Stimulated activated CD8-positive, alpha-beta memory T cell treated with anti-CD3 and anti-CD28 coated beads, Interleukin-4, amount 100 ng/mL, for 1 hour (primary cell): ENCODE measurements at regions not wholly inside any gene's neighbourhood (a gene's known extent, or its start where the extent isn't known, plus 50 kb on each side); places are given as distances from the start of the nearest gene placed in this dataset.
A peak's percentile ranks its signal among the peaks of the same experiment; 100 is the strongest.

Source experiments
- DNase-seq, 2 donors: peaks; one replicate each; pipeline ENCODE4 v3.0.0-alpha.2; 2020; ENCODE audit warnings: low read depth in 2 of 2, low spot score in 1 of 2

DNA sequence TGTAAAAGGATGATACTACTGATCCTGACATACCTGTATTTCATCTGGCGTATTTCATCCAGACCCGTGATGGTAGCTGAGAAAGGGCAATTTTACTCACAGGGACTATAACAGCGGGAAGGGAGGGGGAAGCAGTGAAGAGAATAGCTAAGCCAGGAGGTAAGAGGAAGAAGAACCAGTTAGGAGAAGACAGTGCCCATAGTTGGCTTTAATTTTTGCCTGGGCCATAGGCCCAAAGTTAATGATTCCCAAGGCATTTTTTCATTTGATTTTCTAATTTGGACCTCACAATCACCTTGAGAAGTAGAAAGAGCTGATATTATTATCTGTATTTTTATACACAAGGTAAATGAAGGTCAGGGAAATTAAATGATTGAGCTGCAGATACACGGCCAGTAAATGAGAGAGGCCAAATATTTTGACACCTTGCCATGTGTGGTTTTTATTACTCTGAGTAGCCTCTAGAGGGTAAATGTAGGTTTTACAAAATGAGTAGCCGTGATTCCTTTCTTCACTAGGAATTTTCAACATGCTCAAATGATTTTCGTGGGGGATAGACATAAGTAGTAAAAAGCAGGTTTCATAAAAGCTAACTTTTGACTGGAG lies 382.2 kb downstream of the FUT8 start:
- no peak for DNase-seq

DNA sequence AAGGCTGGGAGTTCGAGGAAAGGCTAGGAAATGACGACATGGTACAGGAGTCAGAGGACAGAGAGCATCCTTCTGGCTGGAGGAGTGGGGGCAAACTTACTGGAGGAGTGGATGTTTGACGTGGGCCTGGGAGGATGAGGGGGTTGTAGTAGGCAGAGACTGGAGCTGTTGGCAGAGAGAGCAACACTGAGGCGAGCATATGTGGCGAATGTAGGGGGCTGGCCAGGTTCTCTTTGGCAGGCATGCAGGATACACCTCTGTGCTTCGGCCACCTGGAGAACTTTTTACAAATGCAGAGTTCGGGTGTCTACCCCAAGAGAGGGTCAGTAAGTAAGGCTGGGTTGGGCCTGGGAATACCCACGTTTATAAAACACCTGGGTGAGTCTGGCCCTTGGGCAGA lies 385.7 kb downstream of the FUT8 start:
- DNase-seq = no peak

DNA sequence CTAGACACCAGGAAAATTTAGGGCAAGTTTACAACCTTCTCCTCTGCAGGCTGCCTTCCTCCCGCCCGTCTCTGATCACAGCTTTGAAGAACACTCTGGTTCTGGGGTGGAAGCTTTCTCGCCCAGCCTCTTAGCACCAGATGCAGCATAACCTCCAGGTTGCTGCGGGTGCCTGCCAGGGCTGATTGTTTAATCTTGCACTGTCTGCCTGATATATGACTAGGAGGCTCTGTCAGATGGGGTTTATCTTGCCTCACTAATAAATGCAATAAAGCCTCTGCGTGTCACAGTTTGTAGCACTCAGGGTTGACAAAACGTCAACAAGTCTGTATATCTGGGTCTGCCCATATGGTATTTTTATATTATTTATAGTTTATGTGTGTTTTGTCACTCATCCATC lies 388.2 kb downstream of the FUT8 start:
- no peak for DNase-seq

DNA sequence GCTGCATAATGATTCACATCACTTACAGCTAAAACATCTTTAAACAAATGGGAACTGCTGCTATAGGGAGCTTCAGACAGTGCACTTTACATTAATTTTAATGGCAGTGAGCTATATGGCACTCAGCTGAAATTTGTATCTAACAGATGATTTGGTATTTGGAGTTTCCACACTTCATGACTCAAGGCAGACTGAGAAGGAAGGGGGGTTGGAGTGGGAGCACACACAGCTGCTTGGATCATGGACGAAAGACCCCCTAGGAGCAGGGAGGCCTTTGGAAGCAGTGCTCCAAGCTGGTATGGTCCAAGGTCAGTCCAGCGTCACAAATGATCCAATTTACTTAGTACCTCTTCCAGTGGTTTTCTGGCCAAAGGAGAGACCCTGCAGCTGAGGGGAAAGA lies 389.7 kb downstream of the FUT8 start:
- DNase-seq = no peak

DNA sequence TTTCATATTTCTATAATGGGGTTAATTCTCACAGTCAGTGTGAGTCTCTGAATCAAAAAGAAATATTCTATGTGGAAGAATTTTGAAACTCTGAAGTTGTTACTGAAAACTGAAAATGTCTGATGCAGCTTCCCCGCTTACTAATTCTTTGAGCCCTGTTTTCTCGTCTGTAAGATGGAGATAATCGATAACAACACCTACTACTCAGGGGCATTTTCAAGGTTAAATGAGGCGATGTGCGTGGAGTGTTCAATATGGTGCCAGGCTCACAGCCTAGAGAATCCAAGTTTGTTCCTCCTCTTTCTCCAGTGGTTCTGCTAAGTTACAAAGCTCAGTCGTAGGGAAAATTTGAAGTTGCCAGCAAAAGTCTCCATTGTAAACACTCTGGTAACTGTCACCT lies 391.4 kb downstream of the FUT8 start:
- DNase-seq = no peak

DNA sequence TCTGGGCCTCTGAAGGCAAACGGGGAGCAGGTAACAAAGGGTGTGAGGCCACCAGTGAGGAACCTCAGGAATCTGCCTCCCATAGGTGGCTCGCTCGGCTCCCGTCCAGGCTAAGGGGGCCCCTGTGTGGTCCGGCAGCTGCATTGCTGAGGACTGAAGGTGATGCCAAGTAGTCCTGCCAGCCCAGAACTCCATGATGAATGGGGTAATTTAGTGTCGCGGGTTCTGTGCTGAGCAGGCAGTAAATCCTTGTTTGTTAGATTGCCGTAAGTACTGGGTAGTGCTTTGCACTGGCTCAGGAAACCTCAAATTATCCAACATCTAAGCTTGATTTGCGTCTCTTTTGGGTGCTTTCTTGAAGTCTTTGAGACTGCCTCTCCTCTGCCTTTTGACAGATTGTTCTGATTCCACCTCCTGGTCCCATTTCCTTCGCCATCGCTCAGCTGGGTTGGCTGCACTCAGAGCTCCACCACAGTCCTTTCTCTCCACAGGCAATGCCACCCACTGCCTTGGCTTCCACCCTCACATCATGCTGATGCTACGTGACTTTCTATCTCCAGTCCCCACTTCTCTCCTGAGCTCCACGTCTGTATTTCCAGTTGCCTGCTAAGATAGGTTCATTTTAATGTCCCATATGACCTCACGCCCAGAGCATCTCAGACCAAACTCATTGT lies 392.0 kb downstream of the FUT8 start:
- no peak for DNase-seq

DNA sequence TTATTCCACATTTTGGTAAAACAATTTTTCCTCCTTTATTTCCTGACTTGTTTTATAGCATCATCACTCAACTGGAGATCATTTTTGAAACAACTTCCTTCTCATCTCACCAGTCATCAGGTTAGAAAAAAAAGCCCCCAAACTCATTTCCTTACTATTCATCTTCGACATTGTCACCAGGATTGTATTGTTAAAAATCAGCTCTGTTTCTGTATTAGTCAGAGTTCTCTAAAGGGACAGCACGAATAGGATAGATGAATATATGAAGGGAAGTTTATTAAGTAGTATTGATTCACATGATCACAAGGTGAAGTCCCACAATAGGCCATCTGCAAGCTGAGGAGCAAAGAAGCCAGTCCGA lies 392.6 kb downstream of the FUT8 start:
- DNase-seq = no peak

DNA sequence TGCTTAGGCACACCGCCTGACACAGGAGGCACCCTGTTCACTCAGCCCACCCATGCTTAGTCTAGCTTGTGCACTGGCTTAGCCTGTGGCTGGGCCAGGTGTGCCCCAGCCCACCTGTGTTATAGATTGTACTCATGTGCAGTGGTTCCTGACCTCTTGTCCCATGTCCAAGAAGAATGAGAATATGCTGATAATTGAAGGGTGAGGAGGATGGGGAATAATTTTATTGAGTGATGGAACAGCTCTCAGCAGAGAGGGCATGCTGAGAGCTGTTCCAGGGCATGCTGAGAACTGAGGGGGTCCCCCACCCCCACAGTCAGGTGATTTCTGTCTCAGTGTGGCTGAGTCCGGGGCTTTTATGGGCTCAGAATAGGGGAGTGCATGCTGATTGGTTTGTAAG lies 395.9 kb downstream of the FUT8 start:
- DNase-seq = no peak

DNA sequence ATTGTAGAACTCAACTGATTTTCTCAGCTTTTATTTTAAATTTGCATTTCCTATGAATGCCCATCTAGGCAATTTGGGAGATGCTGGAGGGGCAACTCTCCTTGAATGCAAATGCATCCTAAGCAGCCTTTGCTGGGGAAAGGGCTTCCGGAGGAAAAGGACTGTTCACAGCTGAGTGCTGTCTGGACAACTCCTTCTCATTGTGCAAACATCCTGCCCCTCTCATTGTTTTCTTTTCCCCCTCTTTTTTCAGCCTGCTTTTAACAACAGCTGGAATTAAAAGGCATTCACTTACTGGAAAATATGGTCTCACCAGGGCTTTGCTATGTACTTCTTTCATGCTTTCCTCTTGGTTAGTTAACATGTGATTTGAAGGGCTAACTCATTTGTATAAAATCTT lies 397.8 kb downstream of the FUT8 start:
- no peak for DNase-seq

DNA sequence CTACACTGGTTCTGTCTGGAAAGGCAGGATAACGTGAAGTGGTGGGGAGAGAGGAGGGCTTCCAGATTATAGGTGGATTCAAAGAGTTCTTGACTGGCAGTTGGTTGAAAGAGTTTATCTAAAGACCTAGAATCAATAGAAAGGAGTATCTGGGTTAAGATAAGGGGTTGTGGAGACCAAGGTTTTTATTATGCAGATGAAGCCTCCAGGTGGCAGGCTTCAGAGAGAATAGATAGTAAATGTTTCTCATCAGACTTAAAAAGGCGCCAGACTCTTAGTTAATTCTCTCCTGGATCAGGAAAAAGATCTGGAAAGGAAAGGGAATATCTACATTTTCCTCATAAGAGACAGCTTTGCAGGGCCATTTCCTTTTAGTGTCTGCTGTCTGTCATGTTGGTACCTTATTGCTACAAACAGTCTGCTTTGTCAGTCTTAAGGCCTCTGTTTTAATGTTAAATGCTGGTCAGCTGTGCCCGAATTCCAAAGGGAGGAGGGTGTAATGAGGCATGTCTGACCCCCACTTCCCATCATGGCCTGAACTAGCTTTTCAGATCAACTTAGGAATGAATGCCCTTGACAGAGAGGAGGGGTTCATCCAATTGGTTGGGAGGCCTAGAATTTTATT lies 401.3 kb downstream of the FUT8 start:
- DNase-seq = no peak

DNA sequence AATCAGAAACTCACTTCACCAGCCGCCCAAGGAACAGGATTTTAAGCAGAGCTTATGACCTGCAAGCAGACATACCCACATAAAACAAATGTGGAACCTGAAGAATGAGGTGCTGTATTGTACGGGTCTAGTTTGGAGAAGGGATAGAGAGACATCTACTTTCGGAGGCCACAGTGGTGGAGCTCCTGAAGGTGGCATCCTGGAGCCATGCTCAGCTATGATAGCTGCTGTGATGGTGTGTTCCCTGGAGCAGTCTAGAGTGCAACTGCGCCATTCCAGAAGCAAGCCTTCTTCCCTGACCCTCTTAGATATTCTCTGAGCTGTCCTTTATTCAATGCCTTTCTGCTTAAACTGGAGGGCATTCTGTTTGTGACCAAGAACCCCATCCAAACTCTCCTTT lies 402.6 kb downstream of the FUT8 start:
- DNase-seq = no peak

DNA sequence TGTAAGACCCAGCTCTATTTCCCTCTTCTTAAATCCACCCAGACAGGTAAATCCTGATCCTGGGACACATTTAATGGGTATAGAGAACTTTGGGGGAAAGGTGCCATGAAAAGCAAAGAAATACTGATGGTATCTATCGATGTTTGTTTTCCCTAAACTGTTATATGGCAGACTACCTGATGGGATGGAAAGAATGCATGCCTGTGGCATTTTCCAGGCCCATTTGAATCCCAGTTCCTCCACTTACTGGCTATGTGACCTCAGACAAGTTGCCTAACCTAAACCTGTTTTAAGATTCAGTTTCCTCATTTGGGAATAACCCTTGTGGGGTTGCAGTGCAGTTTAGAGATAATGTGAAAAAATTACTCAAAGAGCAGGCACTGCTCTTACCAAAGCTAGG lies 404.5 kb downstream of the FUT8 start:
- no peak for DNase-seq

DNA sequence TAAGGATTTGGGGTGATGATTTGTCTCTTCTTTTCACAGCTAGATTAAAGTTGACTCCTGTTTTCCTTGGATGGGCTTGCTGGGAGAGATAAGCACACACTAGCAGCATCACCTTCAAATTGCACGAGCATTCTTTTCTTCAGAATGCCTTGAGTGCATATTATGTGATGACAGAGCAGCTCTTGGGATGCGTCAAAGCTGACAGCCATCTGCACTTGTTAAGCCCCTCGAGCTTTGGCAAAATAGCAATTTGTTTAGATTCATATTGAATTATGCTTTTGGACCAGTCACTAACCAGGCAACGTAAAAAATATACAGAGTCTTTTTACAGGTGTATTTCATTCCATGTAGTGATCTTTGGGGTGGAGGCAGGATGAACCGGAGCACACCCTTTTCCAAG lies 407.0 kb downstream of the FUT8 start:
- DNase-seq = no peak

DNA sequence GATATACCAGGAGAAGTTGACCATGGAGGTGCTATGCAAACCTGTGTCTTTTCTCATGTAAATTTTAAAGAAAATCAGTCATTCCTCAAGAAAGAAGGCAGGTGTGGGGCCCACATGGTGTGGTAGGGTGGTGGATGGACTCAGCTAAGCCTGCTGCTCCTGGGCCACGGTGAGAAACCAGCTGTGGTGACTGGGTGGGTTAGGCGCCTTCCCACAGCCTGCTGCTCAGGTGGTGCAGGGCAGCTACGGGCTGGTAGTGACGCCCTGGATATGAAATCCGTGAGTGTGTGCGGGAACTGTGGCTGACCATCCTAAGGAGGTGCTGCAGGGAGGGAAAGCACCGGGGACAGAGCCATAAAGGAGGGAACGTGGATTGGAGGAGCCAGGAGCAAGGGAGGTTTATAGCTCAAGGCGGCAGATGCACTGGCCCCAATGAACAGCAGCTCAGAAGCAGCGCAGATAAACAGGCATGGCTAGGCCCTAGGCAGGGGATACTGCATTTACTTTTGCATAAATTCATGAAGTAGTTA lies 408.8 kb downstream of the FUT8 start:
- DNase-seq = no peak

DNA sequence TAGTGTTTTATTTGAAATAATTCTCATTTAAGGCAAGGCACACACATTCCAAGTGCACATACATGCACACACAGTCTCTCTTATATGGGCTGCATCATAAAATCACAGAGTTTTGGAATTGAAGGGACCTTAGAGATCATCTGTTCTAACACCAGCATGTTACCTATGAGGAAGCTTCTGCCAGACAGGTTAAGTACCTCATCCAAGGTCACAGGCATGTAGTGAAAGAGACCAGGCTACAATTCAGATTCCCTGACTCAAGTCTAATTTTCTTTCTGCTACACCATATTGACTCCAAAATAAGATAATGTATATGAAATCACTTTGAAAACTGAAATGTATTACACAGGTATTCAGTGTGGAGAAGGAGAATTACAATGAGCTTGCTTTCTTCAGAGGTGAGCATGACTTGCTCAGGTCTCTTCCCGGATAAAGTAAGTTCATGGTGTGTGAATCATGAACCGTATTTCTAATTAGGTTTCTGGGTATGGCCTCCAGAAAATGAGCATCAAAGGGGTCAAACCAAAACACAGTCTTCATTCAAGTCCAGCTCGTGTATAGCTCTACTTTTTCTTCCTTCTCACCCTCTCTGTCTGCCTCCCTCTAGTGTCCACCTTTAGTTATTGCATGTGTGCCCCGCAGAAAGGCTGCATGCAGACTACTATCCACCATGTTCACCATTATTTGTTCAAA lies 411.9 kb downstream of the FUT8 start:
- DNase-seq = peak; percentile 6 to 25

DNA sequence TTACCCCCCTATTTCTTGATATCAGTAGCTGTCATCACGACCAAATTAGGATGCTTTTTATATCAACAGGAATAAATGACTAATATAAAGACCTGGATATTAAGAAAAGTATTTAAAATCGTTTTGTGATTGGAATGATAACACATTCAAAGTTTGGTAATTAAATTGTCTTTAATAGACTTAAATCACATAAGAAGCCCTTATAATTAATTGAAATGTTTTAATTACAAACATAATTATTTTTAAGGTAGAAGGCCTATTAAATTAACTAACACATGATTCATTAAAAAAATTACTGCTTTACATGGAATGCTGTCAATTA lies 412.4 kb downstream of the FUT8 start:
- DNase-seq = no peak

DNA sequence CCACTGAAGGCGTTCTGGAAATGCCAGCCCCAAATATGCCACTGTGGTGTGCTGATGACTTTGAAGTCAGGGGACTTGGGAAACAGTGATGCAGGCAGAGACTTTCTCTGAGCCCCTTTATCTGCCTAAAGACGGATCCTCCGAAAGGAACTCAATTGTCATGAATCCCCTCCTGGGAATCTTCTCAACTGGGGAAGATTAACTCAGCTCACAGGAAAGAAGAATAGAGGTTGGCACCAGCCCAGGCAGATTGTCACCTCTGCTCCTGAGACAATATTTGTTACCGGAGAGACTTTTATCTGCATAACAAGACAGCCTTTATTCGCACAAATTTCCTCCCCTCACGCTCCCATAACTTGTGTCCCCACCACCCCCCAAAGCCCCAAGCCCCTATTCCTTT lies 414.4 kb downstream of the FUT8 start:
- DNase-seq = no peak

DNA sequence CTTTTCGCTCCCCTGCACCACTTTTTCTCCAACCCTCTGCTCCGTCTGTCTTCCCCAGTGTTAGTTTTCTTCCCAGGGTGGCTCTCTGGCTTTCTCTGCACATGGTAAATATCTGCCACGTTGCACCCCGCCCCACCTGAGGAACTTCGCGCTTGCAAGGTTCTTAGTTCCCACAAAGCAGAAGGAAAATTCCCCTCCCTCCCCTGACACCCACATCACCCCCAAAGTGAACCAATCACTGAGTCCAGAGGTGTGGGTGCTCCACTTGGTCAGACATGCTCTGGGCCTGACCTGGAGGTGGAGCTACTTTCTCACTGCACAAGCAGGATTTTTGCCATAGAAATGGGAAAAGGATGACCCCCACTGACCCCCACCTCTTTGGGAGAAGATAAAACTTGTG lies 415.0 kb downstream of the FUT8 start:
- DNase-seq = no peak

DNA sequence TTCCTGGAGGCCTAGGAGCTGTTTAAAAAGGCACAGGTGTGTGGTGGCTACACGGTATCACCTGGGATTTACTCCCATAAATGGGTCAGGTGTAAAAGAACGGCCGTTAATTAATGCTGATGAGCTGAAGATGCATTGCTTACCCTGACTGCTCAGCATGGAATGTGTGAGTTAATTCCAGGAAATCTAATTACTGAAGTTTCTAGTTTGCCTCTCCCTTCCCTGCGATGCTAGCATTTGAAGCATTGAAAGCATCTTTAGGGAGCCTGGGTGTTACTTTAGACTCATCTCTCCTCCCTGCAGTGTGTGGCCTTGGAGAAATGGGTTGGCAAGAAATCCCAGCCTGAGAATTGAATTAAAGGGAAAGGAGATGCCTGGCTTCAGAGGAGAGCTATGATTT lies 415.9 kb downstream of the FUT8 start:
- no peak for DNase-seq

DNA sequence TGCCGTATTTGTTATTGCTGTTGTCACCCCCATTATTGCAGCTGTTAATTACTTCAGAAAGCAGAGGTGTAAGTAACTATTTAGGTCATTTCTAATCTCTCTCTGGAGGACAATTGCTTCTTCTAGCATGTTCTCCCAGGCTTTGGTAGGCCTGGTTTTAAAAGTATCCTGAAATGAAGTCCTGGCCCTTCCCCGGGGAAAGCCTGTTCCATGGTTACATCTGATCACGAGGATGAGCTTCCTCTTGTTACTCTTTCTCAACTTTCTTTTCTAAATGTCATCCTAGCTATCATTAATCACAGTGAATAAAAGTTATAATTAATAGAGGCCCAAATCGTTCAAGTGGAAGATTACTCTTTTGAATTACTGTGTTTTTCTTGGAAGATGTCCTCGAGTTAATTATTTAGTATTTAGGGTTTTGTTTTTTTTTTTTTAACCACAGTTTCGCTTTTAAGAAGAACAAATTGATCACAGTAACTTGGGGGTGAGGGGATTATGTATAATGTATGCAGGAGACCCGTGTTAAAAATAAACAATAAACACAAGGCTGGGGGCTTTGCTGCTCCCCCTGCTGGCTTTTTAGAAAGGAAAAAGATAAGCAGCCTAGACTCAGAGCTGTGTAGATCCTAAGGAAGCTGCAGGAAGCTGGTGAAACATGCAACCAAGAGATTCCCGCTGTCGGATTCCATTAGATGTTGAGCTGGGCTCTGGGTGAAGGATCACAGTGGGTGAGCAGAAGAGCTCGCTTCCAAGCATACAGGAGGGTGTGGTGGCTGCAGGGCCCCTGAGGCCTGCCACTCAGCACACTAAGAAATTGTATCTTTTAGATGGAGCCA lies 420.1 kb downstream of the FUT8 start:
- DNase-seq = no peak

DNA sequence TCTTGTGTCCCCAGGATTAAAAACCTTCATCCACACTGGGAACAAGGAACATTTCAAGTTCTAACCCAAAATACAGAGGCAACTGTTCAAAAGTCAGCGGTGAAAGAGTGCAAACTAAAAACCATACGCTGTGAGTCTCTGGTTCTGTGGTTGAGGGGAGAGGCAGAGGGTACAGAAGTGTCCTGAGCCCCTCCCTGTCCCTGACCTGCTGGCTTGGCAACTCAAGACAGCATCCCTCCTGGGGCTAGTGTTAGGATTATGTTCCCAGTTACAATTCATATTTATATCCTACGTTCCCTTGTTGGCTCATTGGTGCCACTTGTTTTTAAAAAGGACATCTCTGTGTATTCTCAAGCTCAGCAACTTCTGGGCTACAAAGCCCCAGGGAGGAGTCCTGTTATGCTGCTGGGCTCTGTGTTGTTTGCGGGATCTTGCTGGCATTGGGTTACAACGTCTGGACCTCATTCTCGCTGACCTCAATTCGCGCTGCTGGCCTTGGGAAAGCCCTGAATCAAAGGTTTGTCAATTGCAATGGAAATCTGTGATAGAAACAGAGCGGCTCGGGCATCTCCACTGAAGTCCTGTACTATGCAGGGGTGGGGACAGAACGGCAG lies 420.8 kb downstream of the FUT8 start:
- DNase-seq = no peak
